HEK293T (cell line): ENCODE measurements at regions not wholly inside any gene's neighbourhood (a gene's known extent, or its start where the extent isn't known, plus 50 kb on each side); places are given as distances from the start of the nearest gene placed in this dataset.

Experiments
- CTCF ChIA-PET: fragments of 350-600 bp; formaldehyde crosslinking; extraction: SDS; loops from one replicate; lab custom pipeline; 2021; ENCODE audit warnings: antibody characterized with exemption, inconsistent platforms; lab: Yijun Ruan, JAX
- POLR2A ChIA-PET: fragments of 350-600 bp; formaldehyde crosslinking; extraction: SDS; loops from one replicate; lab custom pipeline; 2020; ENCODE audit warnings: antibody characterized with exemption, inconsistent platforms; lab: Yijun Ruan, JAX
- DNase-seq: peaks from one replicate; pipeline ENCODE4 v3.0.0; 2012; ENCODE audit warnings: mixed read lengths; ENCODE audit errors: extremely low spot score
- ARNT ChIP-seq: fragments of 450-650 bp; IDR thresholded peaks from 2 replicates; pipeline ENCODE4 v1.6.1; 2017; ENCODE audit warnings: mild to moderate bottlenecking
- BHLHE40 ChIP-seq: fragments of 450-650 bp; IDR thresholded peaks from 2 replicates; pipeline ENCODE4 v1.6.1; 2016; ENCODE audit warnings: mild to moderate bottlenecking, moderate library complexity, borderline replicate concordance
- CTBP1 ChIP-seq: fragments of 450-650 bp; IDR thresholded peaks from 2 replicates; pipeline ENCODE4 v1.6.1; 2016; ENCODE audit warnings: borderline replicate concordance
- ELF4 ChIP-seq: fragments of 450-650 bp; IDR thresholded peaks from 2 replicates; pipeline ENCODE4 v1.6.1; 2017; ENCODE audit warnings: antibody characterized with exemption
- FOXA1 ChIP-seq: fragments of 450-650 bp; IDR thresholded peaks from 2 replicates; pipeline ENCODE4 v1.6.1; 2016; ENCODE audit warnings: mild to moderate bottlenecking
- FOXK2 ChIP-seq: fragments of 450-650 bp; IDR thresholded peaks from 2 replicates; pipeline ENCODE4 v1.6.1; 2016; ENCODE audit warnings: mild to moderate bottlenecking
- FOXM1 ChIP-seq: fragments of 450-650 bp; IDR thresholded peaks from 2 replicates; pipeline ENCODE4 v1.6.1; 2017; ENCODE audit warnings: mild to moderate bottlenecking, borderline replicate concordance
- HDGF ChIP-seq: fragments of 450-650 bp; IDR thresholded peaks from 2 replicates; pipeline ENCODE4 v1.6.1; 2017; ENCODE audit warnings: antibody characterized with exemption, borderline replicate concordance
- L3MBTL2 ChIP-seq: fragments of 450-650 bp; conservative IDR thresholded peaks from 2 replicates; pipeline ENCODE4 v1.6.1; 2016; ENCODE audit warnings: mild to moderate bottlenecking
- LEF1 ChIP-seq: fragments of 450-650 bp; IDR thresholded peaks from 2 replicates; pipeline ENCODE4 v1.6.1; 2017; ENCODE audit warnings: mild to moderate bottlenecking, borderline replicate concordance
- NFRKB ChIP-seq: fragments of 450-650 bp; IDR thresholded peaks from 2 replicates; pipeline ENCODE4 v1.6.1; 2016; ENCODE audit warnings: mild to moderate bottlenecking, moderate library complexity
- SP1 ChIP-seq: fragments of 450-650 bp; IDR thresholded peaks from 2 replicates; pipeline ENCODE4 v1.6.1; 2017
- SUZ12 ChIP-seq: fragments of 450-650 bp; IDR thresholded peaks from 2 replicates; pipeline ENCODE4 v1.6.1; 2016; ENCODE audit warnings: mild to moderate bottlenecking
- TARDBP ChIP-seq: fragments of 450-650 bp; IDR thresholded peaks from 2 replicates; pipeline ENCODE4 v1.6.1; 2016
- ZNF384 ChIP-seq: fragments of 450-650 bp; IDR thresholded peaks from 2 replicates; pipeline ENCODE4 v1.6.1; 2016
- TF ChIP-seq, protein P1 (sequence below): fragments of 450-650 bp; IDR thresholded peaks from 2 replicates; pipeline ENCODE4 v1.6.1; 2016

DNA sequence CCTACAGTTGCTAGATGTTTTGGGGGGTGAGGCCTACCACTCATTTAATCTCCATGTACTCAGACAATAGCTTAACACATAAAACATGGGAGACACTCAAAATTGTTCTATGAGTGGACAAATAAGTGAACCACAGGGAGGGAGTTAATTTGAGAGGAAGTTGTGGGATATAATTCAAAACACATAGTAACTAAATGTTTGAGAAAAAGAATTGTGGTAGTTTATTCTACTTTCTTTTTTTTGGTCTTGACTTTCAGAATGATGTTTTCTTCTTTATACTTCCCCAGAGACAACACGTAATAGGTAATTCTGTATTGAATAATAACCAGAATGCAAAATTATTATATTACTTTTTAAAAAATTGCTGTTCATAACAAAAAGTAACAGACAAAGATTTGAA, 453.8 kb downstream of the RFPL4B start:
- ChIA-PET CTCF (no interaction called here), POLR2A (no interaction called here)
- TF ChIP-seq ELF4 (no peak), SP1 (no peak), ARNT (no peak)
- DNase-seq, result no peak

DNA sequence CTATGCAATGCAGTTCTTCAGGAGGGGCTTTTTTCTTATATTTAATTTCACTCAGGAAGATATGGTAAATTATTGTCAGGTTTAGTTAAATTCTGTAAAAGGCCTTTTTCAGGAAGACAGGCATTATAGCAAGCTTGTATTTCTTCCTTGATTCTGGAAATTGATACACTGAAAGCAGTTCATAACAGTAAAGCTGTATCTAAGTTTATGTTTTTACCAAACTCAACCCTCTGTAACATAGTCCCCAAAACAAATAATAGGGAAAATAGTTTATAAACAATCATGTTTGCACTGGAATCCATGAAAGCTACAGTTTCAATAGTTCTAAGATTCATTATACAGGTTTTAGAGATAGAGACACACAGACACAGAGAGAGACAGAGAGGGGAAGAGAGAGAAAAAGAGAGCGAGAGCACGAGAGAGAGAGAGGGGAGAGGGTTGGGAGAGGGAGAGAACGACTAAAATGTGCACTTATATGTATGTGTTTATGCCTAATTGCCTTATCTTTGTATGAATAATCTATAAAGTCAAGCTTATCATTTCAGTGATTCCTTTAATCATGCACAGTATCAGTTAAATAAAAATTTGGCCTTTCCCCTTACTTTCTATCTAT, 454.4 kb downstream of the RFPL4B start:
- POLR2A ChIA-PET, result no interaction called here
- DNase-seq, result no peak
- CTCF ChIA-PET, result no interaction called here
- no peak for TF ChIP-seq BHLHE40
- no peak for TF ChIP-seq SUZ12
- TF ChIP-seq ARNT, result no peak
- TF ChIP-seq FOXK2, result no peak
- TF ChIP-seq CTBP1, result no peak
- TF ChIP-seq FOXM1, result no peak
- TF ChIP-seq SP1, result no peak
- TF ChIP-seq FOXA1, result no peak
- no peak for TF ChIP-seq ELF4
- TF ChIP-seq, protein P1, sequence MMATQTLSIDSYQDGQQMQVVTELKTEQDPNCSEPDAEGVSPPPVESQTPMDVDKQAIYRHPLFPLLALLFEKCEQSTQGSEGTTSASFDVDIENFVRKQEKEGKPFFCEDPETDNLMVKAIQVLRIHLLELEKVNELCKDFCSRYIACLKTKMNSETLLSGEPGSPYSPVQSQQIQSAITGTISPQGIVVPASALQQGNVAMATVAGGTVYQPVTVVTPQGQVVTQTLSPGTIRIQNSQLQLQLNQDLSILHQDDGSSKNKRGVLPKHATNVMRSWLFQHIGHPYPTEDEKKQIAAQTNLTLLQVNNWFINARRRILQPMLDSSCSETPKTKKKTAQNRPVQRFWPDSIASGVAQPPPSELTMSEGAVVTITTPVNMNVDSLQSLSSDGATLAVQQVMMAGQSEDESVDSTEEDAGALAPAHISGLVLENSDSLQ, result no peak
- no peak for TF ChIP-seq LEF1
- no peak for TF ChIP-seq NFRKB
- no peak for TF ChIP-seq ZNF384
- TF ChIP-seq L3MBTL2, result no peak

DNA sequence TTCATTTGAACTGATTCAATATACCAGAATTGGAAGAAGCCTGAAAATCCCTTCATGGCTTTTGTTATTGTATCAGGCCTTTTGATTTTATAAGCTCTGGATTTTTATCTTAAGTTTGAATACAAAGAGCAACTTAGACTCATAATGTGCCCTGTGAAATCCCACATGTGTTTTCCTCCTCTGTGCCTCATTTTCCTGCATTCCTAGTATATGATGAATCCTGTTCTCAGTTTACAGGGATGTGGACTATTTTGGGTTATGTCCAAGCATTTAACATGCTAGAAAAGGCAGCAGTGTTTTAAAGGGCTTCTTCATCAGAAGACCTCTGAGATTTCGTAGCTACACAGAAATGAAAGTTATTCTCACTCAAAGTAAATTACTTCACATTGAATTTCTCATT, 455.0 kb downstream of the RFPL4B start:
- ChIA-PET POLR2A (no interaction called here), CTCF (no interaction called here)
- TF ChIP-seq SUZ12 (no peak), ZNF384 (no peak), BHLHE40 (no peak), LEF1 (no peak), NFRKB (no peak), FOXM1 (no peak), FOXA1 (no peak)
- DNase-seq, result no peak

DNA sequence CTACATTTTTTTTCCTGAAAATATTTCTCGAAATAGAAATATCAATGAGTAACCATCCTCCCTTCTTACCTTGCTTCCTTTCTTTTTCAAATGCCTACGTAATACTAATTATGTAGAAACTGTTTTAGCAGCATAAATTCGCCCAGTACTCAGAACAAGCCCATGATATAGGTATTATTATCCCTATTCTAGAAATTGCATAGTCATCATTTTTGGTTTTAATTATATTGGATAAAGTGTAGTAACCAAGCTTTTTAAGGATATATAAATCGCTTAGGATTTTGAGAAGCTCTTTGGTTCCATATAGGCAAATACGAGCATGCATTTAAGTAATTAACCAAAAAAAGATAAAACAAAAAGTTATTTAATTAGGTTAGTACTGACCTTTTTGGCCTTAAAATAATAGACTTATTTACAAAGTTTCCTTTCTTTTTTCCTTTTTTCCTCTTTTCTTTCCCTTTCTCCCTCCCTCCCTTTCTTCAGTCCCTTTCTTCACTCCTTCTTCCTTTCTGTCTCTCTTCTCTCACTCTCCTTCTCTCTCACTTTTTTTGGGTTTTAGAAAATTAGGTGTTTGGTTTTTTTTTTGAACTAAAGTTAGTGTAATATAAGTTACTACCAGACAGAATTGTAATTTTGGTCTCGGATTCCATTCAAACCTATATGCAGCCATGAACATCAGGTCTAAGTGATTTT, 457.7 kb downstream of the RFPL4B start:
- DNase-seq, result no peak
- TF ChIP-seq TARDBP (no peak), FOXA1 (no peak), LEF1 (no peak), SUZ12 (no peak), NFRKB (no peak), ELF4 (no peak), ARNT (no peak), L3MBTL2 (no peak), BHLHE40 (no peak), ZNF384 (no peak), CTBP1 (no peak), FOXK2 (no peak), SP1 (no peak), HDGF (no peak), FOXM1 (no peak)
- TF ChIP-seq, protein P1, result no peak
- CTCF ChIA-PET, result no interaction called here
- POLR2A ChIA-PET, result no interaction called here

DNA sequence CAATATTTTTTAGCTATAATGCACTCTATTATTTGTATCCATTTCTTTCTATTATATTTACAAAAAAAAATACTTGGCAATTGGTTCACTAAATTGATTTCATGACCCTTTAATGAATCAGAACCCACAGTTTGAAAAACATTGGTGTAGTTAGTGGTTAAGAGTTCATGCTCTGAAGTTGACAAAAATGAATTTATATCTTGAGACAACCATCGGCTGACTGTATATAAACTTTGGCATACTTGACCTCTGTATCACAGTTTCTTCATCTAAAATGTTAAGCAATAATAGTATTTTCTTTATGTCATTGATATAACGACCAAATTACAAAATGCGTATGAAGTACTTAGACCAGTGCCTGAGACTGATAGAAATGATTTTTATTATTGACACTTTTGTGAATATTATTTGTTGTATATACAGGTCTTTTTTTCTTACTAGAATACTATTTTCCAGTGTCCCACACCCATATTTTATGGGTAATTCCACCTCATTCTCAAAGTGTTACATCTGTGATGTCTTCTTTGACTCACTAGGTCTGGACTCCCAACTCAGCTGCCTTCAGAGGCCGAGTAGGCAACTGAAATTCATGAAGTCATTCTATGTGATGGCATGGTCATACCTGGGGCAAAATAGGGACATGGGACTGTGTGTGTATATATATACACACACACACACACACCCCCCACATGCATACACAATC, 459.2 kb downstream of the RFPL4B start:
- no peak for DNase-seq
- no peak for TF ChIP-seq FOXA1
- CTCF ChIA-PET, result no interaction called here
- POLR2A ChIA-PET, result no interaction called here

DNA sequence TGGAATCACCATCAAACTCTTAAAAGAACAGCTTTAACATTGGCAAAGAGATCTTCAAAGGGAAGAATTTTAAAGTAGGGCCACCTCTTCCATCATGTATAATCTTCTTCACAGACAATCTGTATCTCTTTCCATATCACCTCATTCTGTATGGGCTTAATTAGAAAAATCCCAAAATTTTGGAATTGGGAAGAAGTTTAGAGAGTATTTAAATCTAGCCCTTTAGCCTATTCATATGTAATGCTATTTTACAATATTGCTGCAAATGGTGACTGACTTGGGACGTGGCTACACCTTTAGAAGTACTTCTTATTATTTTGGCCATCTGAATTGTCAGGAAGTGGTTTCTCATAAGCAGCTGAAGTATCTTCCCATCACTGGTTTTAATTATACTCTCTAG, 474.3 kb downstream of the RFPL4B start:
- TF ChIP-seq FOXM1 (no peak), HDGF (no peak), ARNT (no peak), ZNF384 (no peak), SP1 (no peak), FOXA1 (no peak), LEF1 (no peak), L3MBTL2 (no peak), NFRKB (no peak), CTBP1 (no peak), TARDBP (no peak), ELF4 (no peak), FOXK2 (no peak)
- TF ChIP-seq, protein P1, result no peak
- POLR2A ChIA-PET, result no interaction called here
- DNase-seq, result no peak
- CTCF ChIA-PET, result no interaction called here
